Kidney (tissue), 13 donors: ENCODE measurements at regions not wholly inside any gene's neighbourhood (a gene's known extent, or its start where the extent isn't known, plus 50 kb on each side); places are given as distances from the start of the nearest gene placed in this dataset.

Experiments
- DNase-seq, 5 donors: peaks; one replicate each; pipeline ENCODE4 v3.0.0-alpha.2; 2013 to 2020
- FAIRE-seq: peaks from 2 replicates; lab custom pipeline; 2012; peaks lifted over from hg19 to GRCh38; lab: Jason Lieb, UNC
- H3K27ac ChIP-seq, 2 donors: one replicate each; pipeline ENCODE4 v1.7.0; 2013; ENCODE audit warnings: low read depth in 2 of 2, low read length in 2 of 2, inconsistent platforms in 1 of 2
- H3K27me3 ChIP-seq: one replicate; pipeline ENCODE4 v1.7.1; 2013; ENCODE audit warnings: low read length, inconsistent platforms; ENCODE audit not compliant: control insufficient read depth, insufficient read depth
- H3K36me3 ChIP-seq, 3 donors: one replicate each; pipeline versions ENCODE4 v1.7.0 to v1.7.1; 2013; ENCODE audit warnings: low read length in 3 of 3, control low read depth in 1 of 3, inconsistent platforms in 1 of 3; ENCODE audit not compliant: insufficient read depth in 3 of 3, control insufficient read depth in 2 of 3
- H3K4me1 ChIP-seq, 3 donors: one replicate each; pipeline versions ENCODE4 v1.7.0 to v1.7.1; 2013; ENCODE audit warnings: low read length in 3 of 3, inconsistent platforms in 1 of 3, low read depth in 1 of 3; ENCODE audit not compliant: control insufficient read depth in 2 of 3, insufficient read depth in 2 of 3
- H3K4me3 ChIP-seq, 3 donors: one replicate each; pipeline versions ENCODE4 v1.7.0 to v1.8.1; 2013; ENCODE audit warnings: low read length in 3 of 3, control low read depth in 1 of 3, inconsistent platforms in 1 of 3
- H3K9ac ChIP-seq, 3 donors: one replicate each; pipeline versions ENCODE4 v1.7.0 to v1.7.1; 2013; ENCODE audit warnings: low read length in 3 of 3, control low read depth in 1 of 3, inconsistent platforms in 1 of 3
- H3K9me3 ChIP-seq, 3 donors: one replicate each; pipeline versions ENCODE4 v1.7.0 to v1.7.1; 2013; ENCODE audit warnings: low read length in 3 of 3, control low read depth in 1 of 3, inconsistent platforms in 1 of 3; ENCODE audit not compliant: control insufficient read depth in 2 of 3, insufficient read depth in 1 of 3
- CTCF ChIP-seq: IDR thresholded peaks from 3 replicates; pipeline ENCODE4 v1.5.1; 2012; ENCODE audit warnings: mild to moderate bottlenecking, moderate library complexity, borderline replicate concordance; ENCODE audit not compliant: insufficient read depth; ENCODE audit errors: extremely low read depth
- intact Hi-C: fragments of 100-400 bp; cut with DNase I; formaldehyde crosslinking; loops from one replicate; pipeline ENCODE4 v1.11.1; 2022
- donor health status: control.
- donor health status: control.
- donor health status: control.
- donor health status: control.
- donor health status: control.
- donor health status: DM: yes; HTN: yes; CAD: no.
- donor health status: Normal renal cell carcinoma (clear cell type).

GRCh38 chr10:28801247-28801646 lies 123.9 kb downstream of the BAMBI start:
- Histone ChIP-seq H3K27ac (no peak overlapping the region), H3K36me3 (no peaks in the 10 kb centered on the region)
- TF ChIP-seq CTCF, result no peak

GRCh38 chr10:28801869-28802268 lies 124.5 kb downstream of the BAMBI start:
- DNase-seq, result no peak
- Histone ChIP-seq H3K9ac (no peak overlapping the region), H3K27me3 (no peaks in the 10 kb centered on the region), H3K4me3 (no peak overlapping the region), H3K36me3 (no peaks in the 10 kb centered on the region), H3K4me1 (peaks cover 0 to 12% (median 6%) of the 10 kb centered on the region in 3 donors), H3K27ac (no peak overlapping the region), H3K9me3 (no peaks in the 10 kb centered on the region)
- intact Hi-C loops, result no loop called here
- no peak for TF ChIP-seq CTCF
- FAIRE-seq, result no peak

More at GRCh38 chr10:28801247-28801646, 123.9 kb downstream of the BAMBI start:
- Histone ChIP-seq H3K4me1 (peaks cover 0 to 12% (median 6%) of the 10 kb centered on the region in 3 donors), H3K27me3 (no peaks in the 10 kb centered on the region), H3K9me3 (no peaks in the 10 kb centered on the region), H3K4me3 (no peak overlapping the region), H3K9ac (no peak overlapping the region)
- DNase-seq (no peak), FAIRE-seq (no peak)
- intact Hi-C loops, result no loop called here

GRCh38 chr10:28805390-28805789 lies 128.1 kb downstream of the BAMBI start:
- Histone ChIP-seq H3K27me3 (no peaks in the 10 kb centered on the region), H3K4me1 (peaks cover 7 to 10% (median 9%) of the 10 kb centered on the region in 3 donors), H3K9ac (no peak overlapping the region), H3K4me3 (no peak overlapping the region), H3K27ac (no peak overlapping the region), H3K9me3 (no peaks in the 10 kb centered on the region), H3K36me3 (no peaks in the 10 kb centered on the region)
- FAIRE-seq (no peak), DNase-seq (no peak)
- TF ChIP-seq CTCF, result no peak
- intact Hi-C loops, result no loop called here

GRCh38 chr10:28806488-28806941 lies 129.2 kb downstream of the BAMBI start:
- FAIRE-seq (no peak), DNase-seq (peak in 3 of 5 donors; percentile 34 to 73 (median 65))
- Histone ChIP-seq H3K9ac (no peak overlapping the region), H3K36me3 (no peaks in the 10 kb centered on the region), H3K27ac (peak overlapping the region in 1 of 2 donors; percentile 40), H3K27me3 (no peaks in the 10 kb centered on the region), H3K4me1 (peaks cover 9 to 11% (median 9%) of the 10 kb centered on the region in 3 donors), H3K4me3 (peak overlapping the region in 1 of 3 donors; percentile 7), H3K9me3 (no peaks in the 10 kb centered on the region)
- intact Hi-C loops, result no loop called here
- no peak for TF ChIP-seq CTCF
